ENCODE measurements at regions not wholly inside any gene's neighbourhood (a gene's known extent, or its start where the extent isn't known, plus 50 kb on each side); places are given as distances from the start of the nearest gene placed in this dataset.

DNA sequence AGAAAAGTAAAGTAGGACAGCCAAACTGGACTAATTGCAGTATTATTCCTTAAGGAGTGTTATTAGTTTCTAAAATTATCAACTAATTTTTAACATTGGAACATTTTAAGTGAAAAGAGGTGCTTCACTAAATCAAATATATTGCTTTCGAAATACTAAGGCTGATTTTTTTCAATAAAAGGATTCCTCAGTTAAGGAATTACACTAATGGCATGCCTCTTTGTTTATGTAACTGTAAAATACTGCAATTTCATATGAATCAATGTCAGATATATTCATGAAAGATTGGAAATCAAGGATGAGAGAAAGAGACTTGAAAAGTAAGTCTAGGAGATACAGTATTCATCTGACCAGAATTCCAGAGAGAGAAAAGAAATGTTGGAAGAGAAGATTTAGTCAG is 129.8 kb downstream of the TANC2 start:
- H3K36me3 ChIP-seq (replicated peaks; ENCODE audit: low read depth, low read length), result no peaks in the 10 kb centered on the region
- no peaks in the 10 kb centered on the region for H4K20me1 ChIP-seq (ENCODE audit: insufficient read depth, low read length)
- no peak overlapping the region for H2AFZ ChIP-seq (ENCODE audit: low read depth, low read length)
- no peak overlapping the region for H3K4me2 ChIP-seq (ENCODE audit: low read length)
- H3K79me2 ChIP-seq (ENCODE audit: low read length), result no peaks in the 10 kb centered on the region
- no peak overlapping the region for H3K27ac ChIP-seq (ENCODE audit: low read length)
- no peak overlapping the region for H3K4me3 ChIP-seq (ENCODE audit: low read length)
- no peaks in the 10 kb centered on the region for H3K9me3 ChIP-seq (ENCODE audit: insufficient read depth, low read length)
- H3K27me3 ChIP-seq (ENCODE audit: low read depth, low read length), result no peaks in the 10 kb centered on the region
- TF ChIP-seq, protein P1, sequence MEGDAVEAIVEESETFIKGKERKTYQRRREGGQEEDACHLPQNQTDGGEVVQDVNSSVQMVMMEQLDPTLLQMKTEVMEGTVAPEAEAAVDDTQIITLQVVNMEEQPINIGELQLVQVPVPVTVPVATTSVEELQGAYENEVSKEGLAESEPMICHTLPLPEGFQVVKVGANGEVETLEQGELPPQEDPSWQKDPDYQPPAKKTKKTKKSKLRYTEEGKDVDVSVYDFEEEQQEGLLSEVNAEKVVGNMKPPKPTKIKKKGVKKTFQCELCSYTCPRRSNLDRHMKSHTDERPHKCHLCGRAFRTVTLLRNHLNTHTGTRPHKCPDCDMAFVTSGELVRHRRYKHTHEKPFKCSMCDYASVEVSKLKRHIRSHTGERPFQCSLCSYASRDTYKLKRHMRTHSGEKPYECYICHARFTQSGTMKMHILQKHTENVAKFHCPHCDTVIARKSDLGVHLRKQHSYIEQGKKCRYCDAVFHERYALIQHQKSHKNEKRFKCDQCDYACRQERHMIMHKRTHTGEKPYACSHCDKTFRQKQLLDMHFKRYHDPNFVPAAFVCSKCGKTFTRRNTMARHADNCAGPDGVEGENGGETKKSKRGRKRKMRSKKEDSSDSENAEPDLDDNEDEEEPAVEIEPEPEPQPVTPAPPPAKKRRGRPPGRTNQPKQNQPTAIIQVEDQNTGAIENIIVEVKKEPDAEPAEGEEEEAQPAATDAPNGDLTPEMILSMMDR (IDR thresholded peaks at IDR 0.05; ENCODE audit: low read depth, low read length), result no peak
- TF ChIP-seq EZH2phosphoT487 (IDR thresholded peaks at IDR 0.05; ENCODE audit: low read depth), result no peak
- H3K4me1 ChIP-seq (ENCODE audit: low read length), result peaks cover 25% of the 10 kb centered on the region
- H3K9ac ChIP-seq (ENCODE audit: low read length), result no peak overlapping the region

DNA sequence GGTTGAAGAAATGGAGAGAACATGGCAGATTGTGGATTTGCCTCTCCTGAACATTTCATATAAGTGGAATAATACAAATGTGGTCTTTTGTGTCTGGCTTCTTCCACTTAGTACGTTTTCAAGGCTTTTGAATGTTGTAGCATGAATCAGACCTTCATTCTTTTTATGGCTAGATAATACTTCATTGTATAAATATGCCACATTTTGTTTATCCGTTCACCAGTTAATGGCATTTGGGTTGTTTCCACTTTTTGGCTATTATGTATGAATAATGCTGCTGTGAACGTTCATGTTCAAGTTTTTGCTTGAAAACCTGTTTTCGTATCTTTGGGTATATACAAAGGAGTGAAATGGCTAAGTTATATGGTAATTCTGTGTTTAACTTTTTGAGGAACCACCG is 130.4 kb downstream of the TANC2 start:
- Histone ChIP-seq H3K79me2 (ENCODE audit: low read length) (no peaks in the 10 kb centered on the region), H3K27ac (ENCODE audit: low read length) (no peak overlapping the region), H4K20me1 (ENCODE audit: insufficient read depth, low read length) (no peaks in the 10 kb centered on the region), H2AFZ (ENCODE audit: low read depth, low read length) (no peak overlapping the region), H3K9me3 (ENCODE audit: insufficient read depth, low read length) (no peaks in the 10 kb centered on the region), H3K27me3 (ENCODE audit: low read depth, low read length) (no peaks in the 10 kb centered on the region), H3K4me1 (ENCODE audit: low read length) (peaks cover 25% of the 10 kb centered on the region), H3K9ac (ENCODE audit: low read length) (no peak overlapping the region), H3K4me2 (ENCODE audit: low read length) (no peak overlapping the region), H3K36me3 (replicated peaks; ENCODE audit: low read depth, low read length) (no peaks in the 10 kb centered on the region), H3K4me3 (ENCODE audit: low read length) (no peak overlapping the region)
- TF ChIP-seq, protein P1 (IDR thresholded peaks at IDR 0.05; ENCODE audit: low read depth, low read length), result no peak

DNA sequence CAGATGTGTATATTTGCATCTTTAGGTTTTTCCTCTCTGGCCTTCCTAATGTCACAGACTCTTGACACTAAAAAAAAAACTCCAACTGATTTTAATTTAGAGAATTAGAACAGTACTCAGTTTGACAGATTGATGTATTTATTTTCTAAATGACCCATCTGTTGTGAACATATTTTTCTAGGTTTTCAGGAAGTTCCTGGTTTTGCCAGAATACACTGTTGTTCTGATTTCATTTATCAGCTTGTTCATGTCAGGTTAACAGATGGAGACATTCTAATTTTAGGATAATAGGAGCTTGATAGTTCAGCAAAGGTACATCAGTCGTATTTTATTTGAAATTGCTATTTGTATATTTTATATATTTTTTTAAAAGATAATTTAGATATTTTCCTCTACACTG is 133.4 kb downstream of the TANC2 start:
- TF ChIP-seq, protein P1 (IDR thresholded peaks at IDR 0.05; ENCODE audit: low read depth, low read length), result no peak
- TF ChIP-seq EZH2phosphoT487 (IDR thresholded peaks at IDR 0.05; ENCODE audit: low read depth), result no peak
- Histone ChIP-seq H3K27me3 (ENCODE audit: low read depth, low read length) (no peaks in the 10 kb centered on the region), H3K4me1 (ENCODE audit: low read length) (peaks cover 25% of the 10 kb centered on the region), H3K4me3 (ENCODE audit: low read length) (no peak overlapping the region), H3K79me2 (ENCODE audit: low read length) (no peaks in the 10 kb centered on the region), H3K9ac (ENCODE audit: low read length) (no peak overlapping the region), H2AFZ (ENCODE audit: low read depth, low read length) (no peak overlapping the region), H3K27ac (ENCODE audit: low read length) (no peak overlapping the region), H4K20me1 (ENCODE audit: insufficient read depth, low read length) (no peaks in the 10 kb centered on the region), H3K9me3 (ENCODE audit: insufficient read depth, low read length) (no peaks in the 10 kb centered on the region), H3K4me2 (ENCODE audit: low read length) (no peak overlapping the region), H3K36me3 (replicated peaks; ENCODE audit: low read depth, low read length) (no peaks in the 10 kb centered on the region)

DNA sequence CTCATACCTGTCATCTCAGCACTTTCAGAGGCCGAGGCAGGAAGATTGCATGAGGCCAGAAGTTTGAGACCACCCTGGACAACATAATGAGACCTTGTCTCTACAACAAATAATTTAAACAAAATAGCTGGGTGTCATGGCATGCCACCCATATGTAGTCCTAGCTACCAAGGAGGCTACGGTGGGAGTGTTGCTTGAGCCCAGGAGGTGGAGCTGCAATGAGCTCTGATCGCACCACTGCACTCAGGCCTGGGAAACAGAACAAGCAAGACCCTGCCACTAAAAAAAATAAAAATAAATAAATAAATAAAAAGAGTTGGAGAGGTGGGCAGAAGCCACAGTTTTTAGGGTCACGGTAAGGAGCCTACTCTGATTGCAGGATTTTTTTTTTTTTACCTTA is 136.0 kb downstream of the TANC2 start:
- no peak overlapping the region for H3K9ac ChIP-seq (ENCODE audit: low read length)
- no peak overlapping the region for H3K27ac ChIP-seq (ENCODE audit: low read length)
- H3K4me1 ChIP-seq (ENCODE audit: low read length), result peaks cover 25% of the 10 kb centered on the region
- TF ChIP-seq, protein P1 (IDR thresholded peaks at IDR 0.05; ENCODE audit: low read depth, low read length), result no peak
- TF ChIP-seq EZH2phosphoT487 (IDR thresholded peaks at IDR 0.05; ENCODE audit: low read depth), result no peak
- no peak overlapping the region for H3K4me2 ChIP-seq (ENCODE audit: low read length)
- no peaks in the 10 kb centered on the region for H3K27me3 ChIP-seq (ENCODE audit: low read depth, low read length)
- no peak overlapping the region for H2AFZ ChIP-seq (ENCODE audit: low read depth, low read length)
- no peaks in the 10 kb centered on the region for H3K79me2 ChIP-seq (ENCODE audit: low read length)
- no peaks in the 10 kb centered on the region for H4K20me1 ChIP-seq (ENCODE audit: insufficient read depth, low read length)
- no peak overlapping the region for H3K4me3 ChIP-seq (ENCODE audit: low read length)
- H3K9me3 ChIP-seq (ENCODE audit: insufficient read depth, low read length), result no peaks in the 10 kb centered on the region
- no peaks in the 10 kb centered on the region for H3K36me3 ChIP-seq (replicated peaks; ENCODE audit: low read depth, low read length)

Data from OCI-LY3 (cell line).